HG03060 (cell line): ENCODE measurements at regions not wholly inside any gene's neighbourhood (a gene's known extent, or its start where the extent isn't known, plus 50 kb on each side); places are given as distances from the start of the nearest gene placed in this dataset.
"Not testable (repeated sequence)": the region's sequence is repeated elsewhere in the genome, so short reads cannot be mapped to it uniquely, and the experiment has no call there.

Source experiments
- ATAC-seq: cut with Tn5 transposase; IDR thresholded peaks from one replicate; pipeline ENCODE4 v1.9.1; 2021; ENCODE audit warnings: low read depth, moderate number of reproducible peaks; ENCODE audit not compliant: unreplicated experiment

DNA sequence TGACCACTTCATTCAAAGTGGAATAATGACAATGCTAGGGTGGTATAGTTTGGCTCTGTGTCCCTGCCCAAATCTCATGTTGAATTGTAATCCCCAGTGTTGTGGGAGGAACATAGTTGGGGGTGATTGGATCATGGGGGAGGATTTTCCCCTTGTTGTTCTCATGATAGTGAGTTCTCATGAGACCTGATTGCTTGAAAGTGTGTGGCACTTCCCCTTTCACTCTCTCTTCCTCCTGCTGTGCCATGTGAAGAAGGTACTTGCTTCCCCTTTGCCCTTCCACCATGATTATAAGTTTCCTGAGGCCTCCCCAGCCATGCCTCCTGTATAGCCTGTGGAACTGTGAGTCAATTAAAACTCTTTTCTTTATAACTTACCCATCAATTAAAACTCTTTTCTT is 348.3 kb upstream of the CD180 start:
- ATAC-seq = not testable (repeated sequence)

DNA sequence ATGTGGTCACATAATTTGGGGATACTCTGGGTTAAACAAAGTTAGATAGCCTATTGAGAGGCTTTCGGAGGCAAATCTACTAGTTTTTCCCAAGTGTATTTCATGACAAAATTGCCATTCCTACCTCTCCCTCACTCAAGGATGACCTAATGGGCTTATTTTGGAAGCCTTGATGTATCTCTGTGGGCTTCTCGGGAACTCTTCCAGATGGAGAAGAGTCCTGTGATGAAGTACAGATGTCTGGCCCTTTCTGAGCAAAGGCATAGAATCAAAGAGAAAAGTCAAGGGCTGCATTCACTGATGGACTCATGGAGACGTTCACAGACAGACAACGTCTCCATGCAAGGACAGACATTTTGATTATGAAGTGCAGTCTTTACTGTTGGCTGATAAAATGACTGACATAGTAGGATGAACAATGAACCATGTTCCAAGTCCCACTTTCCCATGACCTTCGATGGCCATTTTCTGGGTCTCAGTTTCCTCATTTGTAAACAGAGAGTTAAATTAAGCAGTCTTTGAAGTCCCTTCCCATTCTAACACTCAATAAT is 347.2 kb upstream of the CD180 start:
- ATAC-seq = no peak

DNA sequence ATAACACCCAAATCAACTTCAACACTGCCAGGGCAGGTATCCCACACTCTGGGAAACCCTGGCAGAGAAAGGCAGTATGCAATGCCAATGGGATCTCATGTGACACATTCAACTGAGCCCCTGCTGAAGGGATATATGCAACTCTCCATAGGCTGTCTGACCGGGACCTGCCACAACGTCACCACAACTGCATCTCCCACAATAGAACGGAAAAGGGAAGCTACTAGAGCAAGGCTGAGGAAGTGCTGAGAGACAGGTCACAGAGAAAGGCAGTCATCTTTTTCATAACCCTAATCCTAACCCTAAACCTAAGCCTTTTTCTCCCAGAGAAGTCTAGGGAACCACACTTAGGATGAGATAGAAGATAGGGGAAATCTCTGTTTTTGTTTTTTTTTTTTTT is 345.9 kb upstream of the CD180 start:
- no peak for ATAC-seq

DNA sequence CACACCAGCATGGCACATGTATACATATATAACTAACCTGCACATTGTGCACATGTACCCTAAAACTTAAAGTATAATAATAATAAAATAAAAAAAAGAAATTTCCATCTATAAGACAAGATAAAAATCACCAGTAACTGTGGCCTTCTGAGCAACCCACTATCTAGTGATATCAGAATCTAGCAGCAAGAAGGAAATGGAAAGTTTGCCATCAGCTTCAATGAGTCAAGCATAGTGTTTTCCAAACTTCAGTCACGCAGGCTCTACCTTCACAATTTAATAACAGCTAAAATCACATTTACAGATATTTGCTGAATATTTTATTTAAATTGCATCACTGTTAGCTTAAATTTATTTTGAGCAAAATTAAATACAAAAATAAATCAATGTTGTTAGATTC is 345.3 kb upstream of the CD180 start:
- no peak for ATAC-seq

DNA sequence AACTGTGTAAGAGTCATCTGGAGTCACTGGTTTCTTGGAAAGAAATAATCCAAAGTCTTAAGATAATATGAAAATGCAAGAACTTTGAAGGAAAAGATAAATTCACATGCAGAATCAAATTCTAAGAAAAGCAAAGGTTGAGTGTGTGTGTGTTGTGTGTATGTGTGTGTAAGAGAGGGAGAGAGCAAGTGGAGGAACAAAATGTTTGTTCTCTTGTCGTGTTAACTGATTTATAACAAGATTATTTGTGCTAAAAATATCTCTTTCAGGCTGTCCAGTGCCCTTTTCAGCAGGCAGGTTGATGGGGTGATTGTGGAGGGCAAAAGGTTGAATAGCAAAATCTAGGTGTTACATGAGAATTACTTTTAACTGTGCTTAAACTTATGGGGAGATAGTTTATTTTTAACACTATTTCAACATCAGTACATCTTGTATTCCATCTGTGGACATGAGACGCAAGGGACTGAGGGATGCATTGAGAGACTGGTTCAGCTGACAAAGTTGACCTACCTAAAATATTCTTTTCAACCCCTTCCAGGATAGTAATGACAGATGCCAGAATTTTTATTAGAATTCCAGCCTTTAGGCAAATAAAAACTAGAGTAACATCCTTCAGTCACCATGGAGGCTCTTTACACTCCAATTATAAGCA is 342.4 kb upstream of the CD180 start:
- no peak for ATAC-seq

DNA sequence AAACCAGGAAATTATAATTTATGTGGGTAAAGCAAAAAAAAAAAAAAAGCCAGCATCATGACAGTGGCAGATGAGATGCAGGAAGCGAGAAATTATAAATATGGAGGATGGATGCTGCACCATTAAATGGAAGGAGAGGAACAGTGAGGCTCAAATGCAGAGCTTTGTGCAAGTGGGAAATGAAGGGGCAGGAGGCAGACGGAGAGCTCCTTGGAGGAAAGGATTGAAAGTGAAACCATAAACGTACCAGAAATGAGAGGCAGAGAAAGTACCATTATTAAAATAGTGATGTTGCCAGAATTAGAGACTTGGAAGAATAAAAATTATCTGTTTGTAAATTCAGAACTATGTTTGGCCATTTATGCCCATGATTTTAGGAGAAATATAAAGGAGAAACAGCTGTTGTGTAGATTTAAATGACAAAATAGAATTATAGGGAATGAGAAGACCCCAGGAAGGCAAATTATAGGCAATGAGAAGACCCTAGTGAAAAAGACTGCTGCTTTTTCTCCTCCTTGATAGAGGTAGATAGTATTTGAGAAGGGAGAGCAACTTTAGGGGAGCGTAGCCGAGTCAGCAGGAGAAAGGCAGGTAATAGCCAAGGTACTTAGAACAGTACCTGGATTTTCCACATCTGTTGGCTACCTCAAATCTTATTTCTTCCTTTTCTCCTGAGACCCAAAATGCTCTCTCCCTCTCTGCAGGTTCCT is 341.0 kb upstream of the CD180 start:
- no peak for ATAC-seq

DNA sequence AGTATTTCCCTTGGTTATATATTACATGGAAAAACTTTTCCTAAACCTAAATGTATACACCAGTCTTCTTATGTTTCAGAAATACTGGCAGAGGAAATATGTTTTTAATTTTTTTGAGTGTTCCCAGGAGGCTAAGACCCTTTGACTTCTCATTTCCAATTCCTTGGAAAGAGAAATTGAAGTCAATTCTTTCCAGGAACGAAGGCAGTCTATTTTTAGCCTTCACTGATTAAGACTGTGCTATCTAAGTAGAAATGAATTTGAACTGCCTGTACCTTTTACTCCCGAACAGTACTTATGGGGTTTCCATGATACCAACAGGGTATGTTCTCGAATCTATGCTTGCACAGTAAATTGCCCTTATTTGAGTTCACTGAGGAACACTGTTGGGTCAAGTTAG is 340.3 kb upstream of the CD180 start:
- ATAC-seq = no peak

DNA sequence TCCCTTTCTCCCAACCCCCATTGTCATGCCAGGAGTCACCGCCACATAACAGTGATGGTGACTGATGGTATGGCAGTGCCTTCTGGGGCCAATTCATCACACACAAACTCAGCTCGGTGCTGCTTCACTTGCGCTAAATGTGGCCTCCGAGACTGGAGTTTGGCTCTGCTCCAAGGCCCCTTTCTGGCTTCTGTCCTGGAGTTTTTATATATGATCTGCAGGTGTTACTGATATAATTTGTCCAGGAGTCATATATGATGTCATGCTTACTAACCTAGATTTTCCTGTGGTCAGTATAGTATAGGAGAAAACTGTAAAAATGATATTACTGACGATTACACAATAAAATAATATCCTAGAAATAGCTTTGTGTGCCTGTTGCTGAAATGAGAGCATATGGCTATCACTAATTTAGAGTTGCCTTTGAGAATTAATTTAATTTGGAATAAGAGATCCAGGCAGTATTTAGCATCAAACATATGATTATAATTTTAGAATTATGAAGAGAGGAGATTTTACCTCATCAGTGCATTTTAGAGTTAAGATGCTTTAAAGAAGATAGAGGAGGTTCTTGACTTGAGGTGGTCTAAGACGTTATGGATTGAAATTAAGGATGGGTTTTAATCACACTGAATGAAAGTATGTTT is 334.1 kb upstream of the CD180 start:
- no peak for ATAC-seq

DNA sequence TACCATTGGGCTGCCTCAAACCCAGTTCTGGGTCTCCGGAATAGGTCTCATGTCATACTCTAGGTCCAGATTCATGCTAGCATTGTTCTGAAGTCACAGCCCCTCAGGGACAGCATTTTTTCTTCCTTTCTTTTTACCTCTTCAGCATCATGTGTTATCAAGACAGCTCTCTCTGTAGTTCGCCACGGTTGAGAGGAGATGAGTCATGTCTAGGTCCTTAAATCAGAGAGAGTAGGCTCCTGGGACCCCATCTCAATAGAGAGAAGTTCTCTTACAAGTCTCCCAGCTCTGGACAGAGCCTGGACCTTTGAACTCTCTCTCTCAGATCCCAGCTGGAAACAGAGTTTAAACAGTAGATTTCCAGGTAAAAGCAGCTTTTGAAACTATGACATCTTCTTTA is 332.4 kb upstream of the CD180 start:
- ATAC-seq = no peak

DNA sequence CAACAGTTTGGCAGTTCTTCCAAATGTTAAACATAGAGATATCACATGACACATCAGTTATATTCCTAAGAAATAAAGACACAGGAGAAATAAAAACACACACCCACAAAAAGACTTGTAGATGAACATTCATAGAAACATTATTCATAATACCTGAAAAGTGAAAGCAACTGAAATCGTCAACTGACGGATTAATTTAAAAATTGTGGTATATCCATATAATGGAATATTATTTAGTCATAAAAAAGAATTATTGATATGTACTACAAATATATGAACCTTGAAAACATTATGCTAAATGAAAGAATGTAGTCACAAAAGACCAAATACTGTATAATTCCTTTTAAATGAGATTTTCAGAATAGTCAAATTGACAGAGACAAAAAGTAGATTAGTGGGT is 330.2 kb upstream of the CD180 start:
- no peak for ATAC-seq

DNA sequence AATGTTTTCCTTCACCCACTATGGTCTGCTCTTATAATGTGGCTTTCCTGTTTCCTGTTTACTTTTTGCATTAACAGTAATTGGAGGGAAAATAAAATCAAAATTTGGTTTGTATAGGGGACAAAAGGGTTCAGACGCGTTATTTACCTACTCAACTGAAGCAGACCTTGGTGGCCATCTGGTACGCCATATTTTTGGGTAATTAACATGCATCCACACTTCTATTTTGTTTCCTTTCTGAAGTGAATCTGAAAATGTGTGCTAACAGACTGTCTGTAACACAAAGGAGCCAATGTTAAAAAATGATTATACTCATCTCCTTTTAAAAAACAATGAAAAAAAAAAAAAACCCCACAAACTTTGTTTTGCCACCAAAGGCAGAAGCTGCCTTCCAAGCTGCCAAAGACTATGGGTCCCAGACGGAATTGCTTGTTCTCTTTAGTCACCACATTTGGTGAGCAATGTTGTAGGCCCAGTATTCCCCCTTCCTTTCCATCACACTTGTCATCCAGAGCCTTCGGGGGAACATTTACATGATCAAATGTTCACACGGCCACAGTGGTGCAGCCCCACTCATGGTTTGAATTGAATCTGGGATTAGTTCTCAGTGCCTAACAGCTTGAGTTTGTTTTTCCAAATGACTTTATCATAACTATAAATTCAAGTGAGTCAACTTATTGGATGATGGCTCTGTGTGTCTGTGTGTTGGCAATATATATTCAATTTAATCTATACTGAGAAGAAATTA is 323.7 kb upstream of the CD180 start:
- ATAC-seq = no peak

DNA sequence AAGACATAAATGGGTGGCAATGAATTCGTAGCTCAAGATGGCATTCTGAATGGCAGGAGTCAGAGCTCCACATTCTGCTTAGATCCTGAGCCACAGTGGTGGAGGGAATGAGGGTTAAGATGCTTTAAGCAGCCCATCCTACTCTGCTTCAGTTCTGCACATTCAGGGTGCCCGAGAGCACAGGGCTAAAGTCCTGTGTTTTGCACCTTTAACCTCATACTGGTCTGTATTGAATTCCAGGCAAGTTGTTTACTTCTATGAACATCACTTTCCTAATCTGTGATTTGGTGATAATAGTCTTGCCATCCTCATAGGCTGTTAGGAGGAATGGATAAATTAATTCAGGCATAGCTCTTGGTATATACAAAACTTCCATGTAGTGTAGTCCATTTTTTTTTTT is 321.6 kb upstream of the CD180 start:
- ATAC-seq = no peak

DNA sequence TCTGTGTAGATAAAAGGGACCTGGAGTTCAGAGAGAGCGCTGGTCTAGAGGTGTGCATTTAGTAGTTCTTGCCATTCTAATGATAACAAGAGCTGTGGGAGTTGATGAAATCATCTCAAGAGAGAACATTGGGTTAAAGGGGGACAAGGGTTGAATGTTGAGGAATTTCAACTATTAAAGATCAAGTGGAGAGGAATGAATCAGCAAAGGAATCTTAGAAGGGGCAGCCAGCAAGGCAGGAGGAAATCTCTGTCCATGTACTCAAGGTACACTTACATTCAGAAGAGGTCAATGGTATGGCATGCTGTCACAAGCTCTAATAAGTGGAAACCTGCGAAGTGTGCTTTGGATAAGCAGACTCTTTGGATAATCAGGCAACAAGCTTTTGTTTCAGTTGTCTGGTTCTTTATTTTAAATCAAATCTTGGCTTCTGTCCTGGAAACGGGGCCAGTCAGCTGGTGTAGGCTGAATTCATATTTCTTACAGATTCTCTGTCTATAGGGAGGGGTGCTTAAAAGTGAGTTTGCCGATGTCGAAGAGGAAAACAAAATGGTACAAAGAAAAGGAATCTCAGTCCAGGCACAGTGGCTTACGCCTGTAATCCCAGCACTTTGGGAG is 320.5 kb upstream of the CD180 start:
- ATAC-seq = no peak

DNA sequence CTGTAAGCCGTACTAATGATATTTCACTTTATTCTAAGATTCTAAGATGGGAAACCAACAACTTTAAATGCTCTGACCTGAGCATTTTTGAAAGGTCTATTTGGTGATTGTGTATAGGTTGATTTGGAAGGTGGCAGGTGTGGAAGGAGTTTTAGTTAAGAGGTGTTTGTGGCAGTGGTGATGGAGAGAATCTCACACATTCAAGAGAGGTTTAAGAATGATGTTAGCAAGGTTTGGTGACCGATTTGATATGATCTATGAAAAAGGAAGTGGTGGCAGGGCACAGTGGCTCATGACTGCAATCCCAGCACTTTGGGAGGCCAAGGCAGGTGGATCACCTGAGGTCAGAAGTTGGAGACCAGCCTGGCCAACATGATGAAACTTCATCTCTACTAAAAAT is 319.2 kb upstream of the CD180 start:
- no peak for ATAC-seq

DNA sequence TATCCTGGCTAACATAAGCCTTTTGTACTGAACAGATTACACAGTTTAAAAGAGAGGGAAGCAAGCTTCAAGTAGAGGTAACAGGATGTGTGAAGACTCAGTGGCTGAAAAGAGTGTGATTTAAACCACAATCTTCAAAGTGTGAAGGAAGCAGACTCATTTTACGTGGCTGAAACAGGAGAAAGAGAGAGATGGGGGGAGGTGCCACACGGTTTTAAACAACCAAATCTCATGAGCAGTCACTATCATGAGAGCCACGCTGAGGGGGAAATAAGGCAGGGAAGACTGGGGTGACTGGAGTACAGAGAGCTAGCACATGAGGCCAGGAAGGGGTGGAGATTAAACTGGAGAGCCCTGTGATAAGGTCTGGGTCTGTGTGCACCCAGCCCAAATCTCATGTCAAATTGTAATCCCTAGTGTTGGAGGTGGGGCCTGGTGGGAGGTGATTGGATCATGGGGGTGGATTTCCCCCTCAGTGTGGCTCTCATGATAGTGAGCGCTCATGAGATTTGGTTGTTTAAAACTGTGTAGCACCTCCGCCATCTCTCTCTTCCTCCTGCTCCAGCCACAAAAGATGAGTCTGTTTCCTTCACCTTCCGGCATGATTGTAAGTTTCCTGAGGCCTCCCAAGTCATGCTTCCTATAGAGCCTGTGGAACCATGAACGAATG is 318.6 kb upstream of the CD180 start:
- ATAC-seq = no peak

DNA sequence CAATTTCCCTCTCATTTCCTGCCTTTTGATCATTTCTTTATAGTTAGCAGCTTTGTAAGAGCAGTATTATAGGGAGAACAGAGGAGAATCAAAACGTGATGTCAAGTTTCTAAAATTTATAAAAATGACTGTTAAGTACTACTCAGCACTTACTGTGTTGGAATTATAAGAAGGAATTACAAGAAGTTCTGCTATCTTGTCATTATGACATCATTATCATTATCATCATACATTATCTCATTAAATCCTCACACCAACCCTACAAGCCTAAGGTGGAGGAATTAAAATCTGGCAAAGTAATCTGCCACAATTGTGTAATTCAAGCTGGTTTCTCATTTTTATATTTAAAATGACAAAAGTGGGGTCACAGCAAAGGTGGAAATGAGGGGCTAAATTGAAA is 316.2 kb upstream of the CD180 start:
- no peak for ATAC-seq

DNA sequence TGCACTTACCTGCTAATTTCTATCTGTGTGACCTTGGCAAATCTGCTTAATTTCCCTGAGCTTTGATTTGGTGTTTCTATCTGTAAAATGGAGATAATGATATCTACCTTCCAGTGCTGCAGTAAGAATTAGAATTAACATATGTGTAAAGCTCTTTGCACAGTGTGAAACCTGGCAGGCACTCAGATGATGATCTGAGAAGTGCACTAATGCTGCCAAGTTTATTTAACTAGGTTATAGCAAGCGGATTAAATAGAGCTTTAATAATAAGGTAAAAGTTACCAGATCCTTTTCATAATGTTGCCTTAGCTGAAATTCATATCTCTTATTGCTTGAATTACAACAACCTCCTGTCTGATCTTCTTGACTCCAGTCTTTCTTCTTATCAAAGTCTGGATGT is 315.3 kb upstream of the CD180 start:
- ATAC-seq = no peak

DNA sequence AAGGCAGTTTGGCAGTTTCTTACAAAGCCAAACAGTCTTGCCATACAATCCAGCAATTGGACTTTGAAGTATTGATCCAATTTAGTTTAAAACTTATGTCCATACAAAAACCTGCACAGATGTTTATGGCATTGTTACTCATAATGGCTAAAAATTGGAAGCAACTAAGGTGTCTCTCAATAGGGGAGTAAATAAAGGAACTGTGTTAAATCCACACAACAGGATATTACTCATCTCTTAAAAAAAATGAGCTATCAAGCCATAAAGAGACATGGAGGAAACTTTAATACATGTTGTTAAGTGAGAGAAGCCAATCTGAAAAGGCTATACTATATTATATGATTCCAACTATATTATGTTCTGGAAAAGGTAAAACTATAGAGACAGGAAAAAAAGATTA is 313.6 kb upstream of the CD180 start:
- no peak for ATAC-seq

DNA sequence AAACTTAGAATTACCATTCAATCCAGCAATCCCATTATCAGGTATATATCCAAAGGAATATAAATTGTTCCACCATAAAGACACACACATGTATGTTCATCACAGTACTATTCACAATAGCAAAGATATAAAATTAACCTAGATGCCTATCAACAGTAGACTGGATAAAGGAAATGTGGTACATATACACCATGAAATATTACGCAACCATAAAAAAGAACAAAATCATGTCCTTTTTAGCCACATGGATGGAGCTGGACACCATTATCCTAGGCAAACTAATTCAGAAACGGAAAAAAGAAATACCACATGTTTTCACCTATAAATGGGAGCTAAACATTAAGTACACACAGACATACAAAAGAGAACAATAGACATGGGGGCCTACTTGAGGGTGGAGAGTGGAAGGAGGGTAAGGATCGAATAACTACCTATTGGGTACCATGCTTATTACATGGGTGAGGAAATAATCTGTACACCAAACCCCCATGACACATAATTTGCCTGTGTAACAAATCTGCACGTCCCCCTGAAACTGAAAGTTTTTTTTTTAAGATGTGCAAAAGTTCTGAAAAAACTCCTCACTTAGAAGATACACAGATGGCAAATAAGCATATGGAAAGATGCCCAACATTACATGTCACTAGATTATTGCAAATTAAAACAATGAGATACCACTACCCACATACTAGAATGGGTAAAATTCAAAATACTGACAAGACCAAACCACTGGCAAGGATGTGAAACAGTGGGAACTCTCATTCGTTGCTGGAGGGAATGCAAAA is 313.0 kb upstream of the CD180 start:
- no peak for ATAC-seq
